GM23338 (cell line): ENCODE measurements at regions not wholly inside any gene's neighbourhood (a gene's known extent, or its start where the extent isn't known, plus 50 kb on each side); places are given as distances from the start of the nearest gene placed in this dataset.

Source experiments
- ATAC-seq: fragments of 200-7000 bp; cut with Tn5 transposase; 3 replicates; pipeline ENCODE4 v1.9.1; 2020
- DNase-seq: peaks from one replicate; pipeline ENCODE4 v3.0.0-alpha.2; 2015; ENCODE audit warnings: low spot score
- H2AFZ ChIP-seq: fragments of 200-600 bp; sonication (generic); 2 replicates; pipeline ENCODE4 v1.8.0; 2016; ENCODE audit warnings: antibody characterized with exemption, mild to moderate bottlenecking, moderate library complexity
- H3F3A ChIP-seq: fragments of 200-600 bp; sonication (generic); replicated peaks from 2 replicates; pipeline ENCODE4 v1.8.0; 2017; ENCODE audit warnings: antibody characterized with exemption, mixed run types, low read depth
- H3K27ac ChIP-seq: fragments of 200-600 bp; sonication (generic); 2 replicates; pipeline ENCODE4 v1.6.1; 2016; ENCODE audit warnings: low read depth
- H3K27me3 ChIP-seq: fragments of 200-600 bp; sonication (generic); 2 replicates; pipeline ENCODE4 v1.8.0; 2016; ENCODE audit warnings: mild to moderate bottlenecking, mixed run types, moderate library complexity; ENCODE audit not compliant: insufficient read depth
- H3K36me3 ChIP-seq: fragments of 200-600 bp; sonication (generic); 2 replicates; pipeline ENCODE4 v1.8.0; 2016; ENCODE audit warnings: mild to moderate bottlenecking; ENCODE audit not compliant: insufficient read depth
- H3K4me1 ChIP-seq: fragments of 200-600 bp; sonication (generic); 2 replicates; pipeline ENCODE4 v1.8.0; 2016; ENCODE audit warnings: mild to moderate bottlenecking, moderate library complexity; ENCODE audit not compliant: insufficient read depth
- H3K4me2 ChIP-seq: fragments of 200-600 bp; sonication (generic); 2 replicates; pipeline ENCODE4 v1.7.1; 2017; ENCODE audit warnings: mixed run types
- H3K4me3 ChIP-seq: fragments of 200-600 bp; sonication (generic); 2 replicates; pipeline ENCODE4 v1.6.1; 2016; ENCODE audit warnings: mixed run types
- H3K79me2 ChIP-seq: fragments of 200-600 bp; sonication (generic); replicated peaks from 2 replicates; pipeline ENCODE4 v1.8.0; 2017; ENCODE audit warnings: mild to moderate bottlenecking; ENCODE audit not compliant: insufficient read depth
- H3K9me2 ChIP-seq: fragments of 200-600 bp; sonication (generic); 2 replicates; pipeline ENCODE4 v1.8.0; 2017; ENCODE audit not compliant: insufficient read depth
- H4K20me1 ChIP-seq: fragments of 200-600 bp; sonication (generic); replicated peaks from 2 replicates; pipeline ENCODE4 v1.8.0; 2017; ENCODE audit warnings: mild to moderate bottlenecking; ENCODE audit not compliant: insufficient read depth
- H3K27ac Mint-ChIP-seq: 2 replicates; pipeline ENCODE4 v1.8.0; 2020; ENCODE audit warnings: inconsistent platforms, mild to moderate bottlenecking, moderate library complexity, mixed read lengths
- H3K27me3 Mint-ChIP-seq: 3 replicates; pipeline ENCODE4 v1.8.0; 2022; ENCODE audit warnings: low read depth, mild to moderate bottlenecking, moderate library complexity, mixed read lengths, inconsistent platforms; ENCODE audit not compliant: insufficient read depth, poor library complexity
- H3K36me3 Mint-ChIP-seq: 3 replicates; pipeline ENCODE4 v1.8.0; 2021; ENCODE audit warnings: low read depth, mild to moderate bottlenecking, inconsistent platforms, moderate library complexity, mixed read lengths
- H3K4me1 Mint-ChIP-seq: 3 replicates; pipeline ENCODE4 v1.8.0; 2020; ENCODE audit warnings: mild to moderate bottlenecking, inconsistent platforms, mixed read lengths
- H3K4me3 Mint-ChIP-seq: 3 replicates; pipeline ENCODE4 v1.8.0; 2021; ENCODE audit warnings: moderate library complexity, mild to moderate bottlenecking, inconsistent platforms, mixed read lengths
- H3K9me3 Mint-ChIP-seq: 3 replicates; pipeline ENCODE4 v1.8.0; 2020; ENCODE audit warnings: moderate library complexity, mild to moderate bottlenecking, inconsistent platforms, mixed read lengths
- CREB1 ChIP-seq: fragments of 250-450 bp; sonication (Bioruptor Pico); IDR thresholded peaks from 2 replicates; pipeline ENCODE4 v1.5.0; 2020; ENCODE audit warnings: low read depth, mild to moderate bottlenecking, moderate library complexity
- EZH2 ChIP-seq: fragments of 200-600 bp; sonication (generic); IDR thresholded peaks from one replicate; pipeline ENCODE4 v1.8.0; 2017; ENCODE audit warnings: antibody characterized with exemption, mild to moderate bottlenecking, low read depth; ENCODE audit not compliant: unreplicated experiment
- EZH2phosphoT487 ChIP-seq: fragments of 200-600 bp; sonication (generic); IDR thresholded peaks from one replicate; pipeline ENCODE4 v1.8.1; 2018; ENCODE audit warnings: antibody characterized with exemption; ENCODE audit not compliant: unreplicated experiment
- JUNB ChIP-seq: IDR thresholded peaks from one replicate; pipeline ENCODE4 v1.6.1; 2016; ENCODE audit warnings: antibody characterized with exemption; ENCODE audit not compliant: unreplicated experiment
- NANOG ChIP-seq: IDR thresholded peaks from 2 replicates; pipeline ENCODE4 v1.6.1; 2016; ENCODE audit warnings: antibody characterized with exemption, borderline replicate concordance
- POLR2AphosphoS5 ChIP-seq: IDR thresholded peaks from 2 replicates; pipeline ENCODE4 v1.6.1; 2016; ENCODE audit warnings: antibody characterized with exemption, low read depth
- STAT1 ChIP-seq: IDR thresholded peaks from one replicate; pipeline ENCODE4 v1.6.1; 2016; ENCODE audit warnings: antibody characterized with exemption; ENCODE audit not compliant: unreplicated experiment
- ZNF114 ChIP-seq: fragments of 250-450 bp; sonication (Bioruptor Pico); IDR thresholded peaks from 2 replicates; pipeline ENCODE4 v1.5.0; 2020; ENCODE audit warnings: mild to moderate bottlenecking, moderate library complexity
- ZNF331 ChIP-seq: fragments of 250-450 bp; sonication (Bioruptor Pico); IDR thresholded peaks from 2 replicates; pipeline ENCODE4 v1.5.0; 2020; ENCODE audit warnings: low read depth, mild to moderate bottlenecking, moderate library complexity
- TF ChIP-seq, protein P1 (sequence below), 2 experiments: fragments of 200-600 bp in 1 of 2; sonication (generic) in 1 of 2; conservative IDR thresholded peaks; 2 replicates each; pipeline versions ENCODE4 v1.5.1 to v1.6.1; 2016 to 2017; ENCODE audit warnings: antibody characterized with exemption in 2 of 2, low read depth in 2 of 2, mild to moderate bottlenecking in 2 of 2, moderate library complexity in 1 of 2
- TF ChIP-seq, protein P2 (sequence below): IDR thresholded peaks from 2 replicates; pipeline ENCODE4 v1.6.1; 2016; ENCODE audit warnings: antibody characterized with exemption
- TF ChIP-seq, protein P3 (sequence below): IDR thresholded peaks from one replicate; pipeline ENCODE4 v1.6.1; 2018; ENCODE audit warnings: antibody characterized with exemption; ENCODE audit not compliant: unreplicated experiment

DNA sequence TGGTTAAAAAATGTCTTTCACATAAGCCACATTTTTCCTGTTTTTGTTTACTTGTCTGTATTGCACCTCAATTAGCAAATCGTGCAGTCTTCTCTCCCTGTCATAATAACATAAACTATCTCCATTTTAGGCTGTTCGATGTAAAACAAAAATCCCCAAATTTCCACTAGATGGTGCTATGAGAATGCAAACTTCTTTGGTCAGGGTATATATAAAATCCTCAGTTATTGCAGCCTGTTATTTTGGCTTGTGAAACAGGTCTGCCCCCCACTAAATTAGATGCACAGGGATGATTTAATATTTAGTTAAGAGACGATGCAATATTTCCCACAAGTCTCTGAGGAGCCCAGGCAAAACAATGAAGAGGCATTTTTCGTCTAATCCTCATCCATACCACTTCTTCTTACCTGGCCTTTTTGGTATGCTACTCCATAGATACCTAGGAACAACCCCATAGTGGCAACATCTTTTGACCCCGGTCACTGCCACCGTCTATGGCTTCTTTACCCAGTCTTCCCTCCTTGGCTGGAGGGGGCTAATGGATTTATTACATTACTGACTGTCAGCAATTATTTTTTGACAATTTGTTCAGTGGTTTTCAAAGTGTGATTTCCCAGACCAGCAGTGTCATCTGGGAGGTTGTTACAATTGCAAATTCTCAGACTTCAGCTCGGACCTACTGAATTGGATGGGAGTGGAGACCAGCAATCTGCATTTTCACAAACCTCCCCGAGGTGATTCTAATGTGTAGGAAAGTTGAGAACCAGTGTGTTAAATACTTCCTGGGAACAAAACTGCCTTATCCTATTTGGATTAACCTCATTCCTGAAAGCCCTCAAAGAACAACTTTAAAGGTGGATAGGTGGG, 117.4 kb upstream of the CWC22 start:
- H4K20me1 ChIP-seq = no peaks in the 10 kb centered on the region
- H3K27ac Mint-ChIP-seq = no peak overlapping the region; the same call in 1 of the 2 replicates
- no peaks in the 10 kb centered on the region for H3K79me2 ChIP-seq
- no peak overlapping the region for H3K27ac ChIP-seq
- no peaks in the 10 kb centered on the region for H3K27me3 ChIP-seq
- no peak overlapping the region for H3K4me3 Mint-ChIP-seq
- H3K9me2 ChIP-seq = peaks cover 5% of the 10 kb centered on the region; the same call in 1 of the 2 replicates
- no peaks in the 10 kb centered on the region for H3K27me3 Mint-ChIP-seq
- no peak overlapping the region for H3K4me3 ChIP-seq
- ATAC-seq = peak; percentile 61
- no peak overlapping the region for H2AFZ ChIP-seq
- peak; percentile 70 for DNase-seq
- no peaks in the 10 kb centered on the region for H3K9me3 Mint-ChIP-seq
- H3K36me3 ChIP-seq = no peaks in the 10 kb centered on the region
- H3K4me2 ChIP-seq = no peak overlapping the region
- H3F3A ChIP-seq = no peaks in the 10 kb centered on the region
- peaks cover 24% of the 10 kb centered on the region for H3K4me1 Mint-ChIP-seq
- no peaks in the 10 kb centered on the region for H3K36me3 Mint-ChIP-seq
- peaks cover 23% of the 10 kb centered on the region for H3K4me1 ChIP-seq
- TF ChIP-seq STAT1 (no peak), NANOG (no peak), ZNF114 (CRISPR knock-in tag) (no peak)
- TF ChIP-seq, protein P1, sequence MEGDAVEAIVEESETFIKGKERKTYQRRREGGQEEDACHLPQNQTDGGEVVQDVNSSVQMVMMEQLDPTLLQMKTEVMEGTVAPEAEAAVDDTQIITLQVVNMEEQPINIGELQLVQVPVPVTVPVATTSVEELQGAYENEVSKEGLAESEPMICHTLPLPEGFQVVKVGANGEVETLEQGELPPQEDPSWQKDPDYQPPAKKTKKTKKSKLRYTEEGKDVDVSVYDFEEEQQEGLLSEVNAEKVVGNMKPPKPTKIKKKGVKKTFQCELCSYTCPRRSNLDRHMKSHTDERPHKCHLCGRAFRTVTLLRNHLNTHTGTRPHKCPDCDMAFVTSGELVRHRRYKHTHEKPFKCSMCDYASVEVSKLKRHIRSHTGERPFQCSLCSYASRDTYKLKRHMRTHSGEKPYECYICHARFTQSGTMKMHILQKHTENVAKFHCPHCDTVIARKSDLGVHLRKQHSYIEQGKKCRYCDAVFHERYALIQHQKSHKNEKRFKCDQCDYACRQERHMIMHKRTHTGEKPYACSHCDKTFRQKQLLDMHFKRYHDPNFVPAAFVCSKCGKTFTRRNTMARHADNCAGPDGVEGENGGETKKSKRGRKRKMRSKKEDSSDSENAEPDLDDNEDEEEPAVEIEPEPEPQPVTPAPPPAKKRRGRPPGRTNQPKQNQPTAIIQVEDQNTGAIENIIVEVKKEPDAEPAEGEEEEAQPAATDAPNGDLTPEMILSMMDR (conservative IDR thresholded peaks at IDR 0.05; ENCODE audit: low read depth in 2 of 2) = peak; percentile 68 to 86

DNA sequence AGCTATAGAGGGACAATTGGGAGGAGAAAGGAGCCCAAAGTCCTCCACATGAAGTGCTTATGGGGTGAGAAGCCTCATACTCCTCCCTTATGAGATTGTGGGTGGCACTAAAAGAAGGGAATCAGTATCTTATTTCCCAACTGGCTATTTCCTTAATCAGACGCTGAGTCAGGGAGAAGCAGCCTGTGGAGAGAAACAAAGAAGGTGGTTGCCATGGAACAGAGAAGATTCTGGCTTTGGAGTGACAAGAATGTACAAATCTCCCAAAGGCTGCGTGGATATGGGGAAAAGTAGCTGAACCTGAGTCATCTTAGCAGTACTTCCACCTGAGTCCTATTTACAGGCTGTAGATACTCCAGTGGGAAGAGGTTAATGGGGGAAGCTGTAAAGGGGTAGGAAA, 115.8 kb upstream of the CWC22 start:
- Mint-ChIP-seq H3K36me3 (no peaks in the 10 kb centered on the region), H3K9me3 (no peaks in the 10 kb centered on the region), H3K27me3 (no peaks in the 10 kb centered on the region), H3K4me3 (no peak overlapping the region), H3K27ac (no peak overlapping the region), H3K4me1 (peaks cover 16% of the 10 kb centered on the region)
- DNase-seq (no peak), ATAC-seq (no peak)
- H3K79me2 ChIP-seq = no peaks in the 10 kb centered on the region
- H3K4me2 ChIP-seq = no peak overlapping the region
- no peaks in the 10 kb centered on the region for H3F3A ChIP-seq
- peaks cover 16% of the 10 kb centered on the region; the same call in 1 of the 2 replicates for H3K4me1 ChIP-seq
- no peak overlapping the region for H3K4me3 ChIP-seq
- H4K20me1 ChIP-seq = no peaks in the 10 kb centered on the region
- no peaks in the 10 kb centered on the region for H3K36me3 ChIP-seq
- H2AFZ ChIP-seq = no peak overlapping the region
- no peaks in the 10 kb centered on the region for H3K27me3 ChIP-seq
- H3K9me2 ChIP-seq = peaks cover 5% of the 10 kb centered on the region; the same call in 1 of the 2 replicates
- no peak overlapping the region for H3K27ac ChIP-seq
- TF ChIP-seq, protein P2, sequence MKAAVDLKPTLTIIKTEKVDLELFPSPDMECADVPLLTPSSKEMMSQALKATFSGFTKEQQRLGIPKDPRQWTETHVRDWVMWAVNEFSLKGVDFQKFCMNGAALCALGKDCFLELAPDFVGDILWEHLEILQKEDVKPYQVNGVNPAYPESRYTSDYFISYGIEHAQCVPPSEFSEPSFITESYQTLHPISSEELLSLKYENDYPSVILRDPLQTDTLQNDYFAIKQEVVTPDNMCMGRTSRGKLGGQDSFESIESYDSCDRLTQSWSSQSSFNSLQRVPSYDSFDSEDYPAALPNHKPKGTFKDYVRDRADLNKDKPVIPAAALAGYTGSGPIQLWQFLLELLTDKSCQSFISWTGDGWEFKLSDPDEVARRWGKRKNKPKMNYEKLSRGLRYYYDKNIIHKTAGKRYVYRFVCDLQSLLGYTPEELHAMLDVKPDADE = no peak
- no peak for TF ChIP-seq CREB1 (CRISPR knock-in tag)
- no peak for TF ChIP-seq EZH2phosphoT487
- TF ChIP-seq NANOG = no peak
- no peak for TF ChIP-seq JUNB
- no peak for TF ChIP-seq POLR2AphosphoS5
- TF ChIP-seq ZNF114 (CRISPR knock-in tag) = no peak
- TF ChIP-seq EZH2 = no peak
- TF ChIP-seq, protein P3, sequence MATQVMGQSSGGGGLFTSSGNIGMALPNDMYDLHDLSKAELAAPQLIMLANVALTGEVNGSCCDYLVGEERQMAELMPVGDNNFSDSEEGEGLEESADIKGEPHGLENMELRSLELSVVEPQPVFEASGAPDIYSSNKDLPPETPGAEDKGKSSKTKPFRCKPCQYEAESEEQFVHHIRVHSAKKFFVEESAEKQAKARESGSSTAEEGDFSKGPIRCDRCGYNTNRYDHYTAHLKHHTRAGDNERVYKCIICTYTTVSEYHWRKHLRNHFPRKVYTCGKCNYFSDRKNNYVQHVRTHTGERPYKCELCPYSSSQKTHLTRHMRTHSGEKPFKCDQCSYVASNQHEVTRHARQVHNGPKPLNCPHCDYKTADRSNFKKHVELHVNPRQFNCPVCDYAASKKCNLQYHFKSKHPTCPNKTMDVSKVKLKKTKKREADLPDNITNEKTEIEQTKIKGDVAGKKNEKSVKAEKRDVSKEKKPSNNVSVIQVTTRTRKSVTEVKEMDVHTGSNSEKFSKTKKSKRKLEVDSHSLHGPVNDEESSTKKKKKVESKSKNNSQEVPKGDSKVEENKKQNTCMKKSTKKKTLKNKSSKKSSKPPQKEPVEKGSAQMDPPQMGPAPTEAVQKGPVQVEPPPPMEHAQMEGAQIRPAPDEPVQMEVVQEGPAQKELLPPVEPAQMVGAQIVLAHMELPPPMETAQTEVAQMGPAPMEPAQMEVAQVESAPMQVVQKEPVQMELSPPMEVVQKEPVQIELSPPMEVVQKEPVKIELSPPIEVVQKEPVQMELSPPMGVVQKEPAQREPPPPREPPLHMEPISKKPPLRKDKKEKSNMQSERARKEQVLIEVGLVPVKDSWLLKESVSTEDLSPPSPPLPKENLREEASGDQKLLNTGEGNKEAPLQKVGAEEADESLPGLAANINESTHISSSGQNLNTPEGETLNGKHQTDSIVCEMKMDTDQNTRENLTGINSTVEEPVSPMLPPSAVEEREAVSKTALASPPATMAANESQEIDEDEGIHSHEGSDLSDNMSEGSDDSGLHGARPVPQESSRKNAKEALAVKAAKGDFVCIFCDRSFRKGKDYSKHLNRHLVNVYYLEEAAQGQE = no peak
- TF ChIP-seq, protein P1 (conservative IDR thresholded peaks at IDR 0.05; ENCODE audit: low read depth in 2 of 2) = no peak
- TF ChIP-seq STAT1 = no peak
- no peak for TF ChIP-seq ZNF331 (CRISPR knock-in tag)
